Astrocyte (in vitro differentiated cells and primary cell): ENCODE measurements at regions not wholly inside any gene's neighbourhood (a gene's known extent, or its start where the extent isn't known, plus 50 kb on each side); places are given as distances from the start of the nearest gene placed in this dataset.
"Not testable (repeated sequence)": the region's sequence is repeated elsewhere in the genome, so short reads cannot be mapped to it uniquely, and the experiment has no call there.

Experiments
- DNase-seq: peaks from one replicate; pipeline ENCODE4 v3.0.0-alpha.2; 2010; ENCODE audit warnings: low read depth
- FAIRE-seq: peaks from 2 replicates; lab custom pipeline; 2011; peaks lifted over from hg19 to GRCh38; lab: Jason Lieb, UNC
- H2AFZ ChIP-seq: 2 replicates; pipeline ENCODE4 v1.6.0; 2012; ENCODE audit warnings: low read depth, low read length, inconsistent platforms
- H3K27ac ChIP-seq: 2 replicates; pipeline ENCODE4 v1.5.1; 2011; ENCODE audit warnings: low read depth, low read length, inconsistent platforms
- H3K27me3 ChIP-seq: 2 replicates; pipeline ENCODE4 v1.6.0; 2011; ENCODE audit warnings: low read length, inconsistent platforms; ENCODE audit not compliant: insufficient read depth
- H3K36me3 ChIP-seq: 2 replicates; pipeline ENCODE4 v1.5.1; 2011; ENCODE audit warnings: low read length, inconsistent platforms; ENCODE audit not compliant: insufficient read depth
- H3K4me1 ChIP-seq: 2 replicates; pipeline ENCODE4 v1.5.1; 2011; ENCODE audit warnings: low read length, inconsistent platforms; ENCODE audit not compliant: insufficient read depth
- H3K4me2 ChIP-seq: 2 replicates; pipeline ENCODE4 v1.6.0; 2012; ENCODE audit warnings: low read length, inconsistent platforms
- H3K4me3 ChIP-seq: 2 replicates; pipeline ENCODE4 v1.5.1; 2011; ENCODE audit warnings: low read depth, mild to moderate bottlenecking, low read length, inconsistent platforms; ENCODE audit not compliant: insufficient read depth
- H3K79me2 ChIP-seq: 2 replicates; pipeline ENCODE4 v1.6.0; 2012; ENCODE audit warnings: mild to moderate bottlenecking, low read length, inconsistent platforms; ENCODE audit not compliant: insufficient read depth
- H3K9ac ChIP-seq: 2 replicates; pipeline ENCODE4 v1.6.0; 2012; ENCODE audit warnings: mild to moderate bottlenecking, low read length, inconsistent platforms
- H3K9me3 ChIP-seq: 2 replicates; pipeline ENCODE4 v1.5.1; 2012; ENCODE audit warnings: low read depth, mild to moderate bottlenecking, low read length, inconsistent platforms; ENCODE audit not compliant: insufficient read depth
- H4K20me1 ChIP-seq: 2 replicates; pipeline ENCODE4 v1.6.0; 2012; ENCODE audit warnings: low read length, inconsistent platforms; ENCODE audit not compliant: insufficient read depth
- H3K27ac Mint-ChIP-seq: one replicate; pipeline ENCODE4 v1.8.0; 2021; ENCODE audit warnings: mild to moderate bottlenecking, mixed read lengths; ENCODE audit not compliant: unreplicated experiment
- H3K27me3 Mint-ChIP-seq: one replicate; pipeline ENCODE4 v1.8.0; 2021; ENCODE audit warnings: low read depth, mixed read lengths; ENCODE audit not compliant: unreplicated experiment
- H3K36me3 Mint-ChIP-seq: one replicate; pipeline ENCODE4 v1.8.0; 2021; ENCODE audit warnings: low read depth, mixed read lengths; ENCODE audit not compliant: unreplicated experiment
- H3K4me1 Mint-ChIP-seq: one replicate; pipeline ENCODE4 v1.8.0; 2021; ENCODE audit warnings: low read depth, mixed read lengths; ENCODE audit not compliant: unreplicated experiment
- H3K4me3 Mint-ChIP-seq: one replicate; pipeline ENCODE4 v1.8.0; 2021; ENCODE audit warnings: mild to moderate bottlenecking, moderate library complexity, mixed read lengths; ENCODE audit not compliant: unreplicated experiment
- H3K9me3 Mint-ChIP-seq: one replicate; pipeline ENCODE4 v1.8.0; 2021; ENCODE audit warnings: mild to moderate bottlenecking, mixed read lengths; ENCODE audit not compliant: unreplicated experiment
- EZH2 ChIP-seq: IDR thresholded peaks from 2 replicates; pipeline ENCODE4 v1.6.1; 2012; ENCODE audit warnings: mild to moderate bottlenecking, low read length, inconsistent platforms; ENCODE audit not compliant: insufficient read depth
- TF ChIP-seq, protein P1 (sequence below): IDR thresholded peaks from 2 replicates; pipeline ENCODE4 v1.5.1; 2011; ENCODE audit warnings: low read depth, mild to moderate bottlenecking, inconsistent platforms, low read length, moderate library complexity; ENCODE audit not compliant: insufficient read depth

DNA sequence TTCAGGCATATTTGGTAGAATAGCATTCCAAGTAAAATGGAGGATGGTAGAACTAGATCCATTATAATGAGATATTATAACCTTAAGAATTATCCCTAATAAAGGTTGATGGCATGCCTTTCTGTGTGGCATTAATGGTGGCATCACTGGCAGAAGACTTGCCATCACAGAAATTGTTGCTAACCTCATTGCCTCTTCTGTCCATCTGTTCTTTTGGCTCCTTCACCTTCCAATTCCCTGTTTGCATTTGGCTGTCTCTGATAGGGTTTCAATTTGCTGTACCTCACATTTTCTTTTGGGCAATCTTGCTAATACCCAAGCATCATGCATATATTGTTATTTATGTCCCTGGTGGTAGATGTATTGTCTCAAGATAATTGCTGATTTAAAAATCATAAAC is 98.9 kb downstream of the SMPDL3A start:
- H3K36me3 Mint-ChIP-seq: no peaks in the 10 kb centered on the region
- Histone ChIP-seq H3K4me2 (no peak overlapping the region), H3K9ac (no peak overlapping the region), H3K9me3 (no peaks in the 10 kb centered on the region), H3K4me1 (no peaks in the 10 kb centered on the region), H3K27ac (no peak overlapping the region), H3K27me3 (no peaks in the 10 kb centered on the region), H3K79me2 (no peaks in the 10 kb centered on the region), H4K20me1 (no peaks in the 10 kb centered on the region), H3K4me3 (no peak overlapping the region), H2AFZ (no peak overlapping the region), H3K36me3 (no peaks in the 10 kb centered on the region)
- no peaks in the 10 kb centered on the region for H3K27me3 Mint-ChIP-seq
- no peak for DNase-seq
- peaks cover 5% of the 10 kb centered on the region for H3K9me3 Mint-ChIP-seq
- no peak overlapping the region for H3K4me3 Mint-ChIP-seq
- no peak overlapping the region for H3K27ac Mint-ChIP-seq
- no peaks in the 10 kb centered on the region for H3K4me1 Mint-ChIP-seq
- no peak for FAIRE-seq
- no peak for TF ChIP-seq EZH2
- TF ChIP-seq, protein P1, sequence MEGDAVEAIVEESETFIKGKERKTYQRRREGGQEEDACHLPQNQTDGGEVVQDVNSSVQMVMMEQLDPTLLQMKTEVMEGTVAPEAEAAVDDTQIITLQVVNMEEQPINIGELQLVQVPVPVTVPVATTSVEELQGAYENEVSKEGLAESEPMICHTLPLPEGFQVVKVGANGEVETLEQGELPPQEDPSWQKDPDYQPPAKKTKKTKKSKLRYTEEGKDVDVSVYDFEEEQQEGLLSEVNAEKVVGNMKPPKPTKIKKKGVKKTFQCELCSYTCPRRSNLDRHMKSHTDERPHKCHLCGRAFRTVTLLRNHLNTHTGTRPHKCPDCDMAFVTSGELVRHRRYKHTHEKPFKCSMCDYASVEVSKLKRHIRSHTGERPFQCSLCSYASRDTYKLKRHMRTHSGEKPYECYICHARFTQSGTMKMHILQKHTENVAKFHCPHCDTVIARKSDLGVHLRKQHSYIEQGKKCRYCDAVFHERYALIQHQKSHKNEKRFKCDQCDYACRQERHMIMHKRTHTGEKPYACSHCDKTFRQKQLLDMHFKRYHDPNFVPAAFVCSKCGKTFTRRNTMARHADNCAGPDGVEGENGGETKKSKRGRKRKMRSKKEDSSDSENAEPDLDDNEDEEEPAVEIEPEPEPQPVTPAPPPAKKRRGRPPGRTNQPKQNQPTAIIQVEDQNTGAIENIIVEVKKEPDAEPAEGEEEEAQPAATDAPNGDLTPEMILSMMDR: no peak

DNA sequence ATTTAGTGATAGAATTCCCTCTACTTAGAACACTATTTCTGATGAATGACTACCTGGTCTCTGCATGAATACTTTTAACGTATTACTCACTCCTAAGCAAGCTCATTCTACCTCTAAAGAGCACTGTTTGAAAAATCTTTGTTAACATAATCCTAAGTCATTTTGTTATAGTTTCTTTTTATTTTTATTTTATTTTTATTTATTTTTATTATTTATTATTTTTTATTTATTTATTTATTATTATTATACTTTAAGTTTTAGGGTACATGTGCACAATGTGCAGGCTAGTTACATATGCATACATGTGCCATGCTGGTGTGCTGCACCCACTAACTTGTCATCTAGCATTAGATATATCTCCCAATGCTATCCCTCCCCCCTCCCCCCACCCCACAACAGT is 99.6 kb downstream of the SMPDL3A start:
- H3K27ac Mint-ChIP-seq, H3K79me2 ChIP-seq, H3K27me3 Mint-ChIP-seq, H3K4me1 Mint-ChIP-seq, H3K27me3 ChIP-seq, H3K27ac ChIP-seq, H3K4me3 ChIP-seq, H2AFZ ChIP-seq, H3K9me3 Mint-ChIP-seq, H3K9me3 ChIP-seq, H3K4me3 Mint-ChIP-seq, H3K4me2 ChIP-seq, H3K36me3 Mint-ChIP-seq, H3K4me1 ChIP-seq, H3K36me3 ChIP-seq, H4K20me1 ChIP-seq, H3K9ac ChIP-seq, FAIRE-seq, DNase-seq: not testable (repeated sequence)

DNA sequence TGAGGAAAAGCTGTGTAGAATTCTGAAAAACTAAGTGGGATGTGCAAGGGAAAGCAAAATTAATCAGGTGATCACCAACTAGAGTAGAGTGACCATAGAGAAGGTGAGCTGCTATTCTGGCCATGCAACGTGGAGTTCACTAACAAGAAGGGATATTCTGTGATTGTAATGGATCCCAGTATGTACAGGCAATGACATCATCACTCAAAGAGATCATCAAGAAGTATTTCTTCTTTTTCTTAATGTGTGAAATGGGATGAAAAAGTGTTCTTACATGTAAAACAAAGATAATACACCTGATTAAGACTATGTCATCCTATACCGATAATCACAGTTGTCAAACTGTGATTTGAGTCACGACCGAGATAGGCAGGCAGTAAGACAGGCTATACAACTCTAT is 101.2 kb downstream of the SMPDL3A start:
- Mint-ChIP-seq H3K27ac (no peak overlapping the region), H3K9me3 (peaks cover 2% of the 10 kb centered on the region), H3K36me3 (no peaks in the 10 kb centered on the region), H3K27me3 (no peaks in the 10 kb centered on the region), H3K4me1 (no peaks in the 10 kb centered on the region), H3K4me3 (no peak overlapping the region)
- Histone ChIP-seq H3K79me2 (no peaks in the 10 kb centered on the region), H3K36me3 (no peaks in the 10 kb centered on the region), H3K4me2 (no peak overlapping the region), H2AFZ (no peak overlapping the region), H3K4me1 (no peaks in the 10 kb centered on the region), H3K4me3 (no peak overlapping the region), H3K9me3 (no peaks in the 10 kb centered on the region), H3K9ac (no peak overlapping the region), H4K20me1 (no peaks in the 10 kb centered on the region), H3K27ac (no peak overlapping the region), H3K27me3 (no peaks in the 10 kb centered on the region)
- no peak for TF ChIP-seq EZH2
- TF ChIP-seq, protein P1: no peak
- DNase-seq (no peak), FAIRE-seq (no peak)
